ENCODE measurements at regions not wholly inside any gene's neighbourhood (a gene's known extent, or its start where the extent isn't known, plus 50 kb on each side); places are given as distances from the start of the nearest gene placed in this dataset.

GRCh38 chr5:143693651-143694252 is 118.2 kb upstream of the HMHB1 start:
- DNase-seq (ENCODE audit: low spot score): no peak

- no peak for DNase-seq (ENCODE audit: low spot score)
These were observed 119.6 kb upstream of the HMHB1 start for GRCh38 chr5:143692342-143692741.

- DNase-seq (ENCODE audit: low spot score): no peak
These were observed 120.0 kb upstream of the HMHB1 start for GRCh38 chr5:143691945-143692290.

GRCh38 chr5:143691287-143691944 is 120.5 kb upstream of the HMHB1 start:
- DNase-seq (ENCODE audit: low spot score): no peak

- no peak for DNase-seq (ENCODE audit: low spot score)
These were observed 124.4 kb upstream of the HMHB1 start for GRCh38 chr5:143687604-143688003.

GRCh38 chr5:143685246-143685815 is 126.6 kb upstream of the HMHB1 start:
- no peak for DNase-seq (ENCODE audit: low spot score)

- DNase-seq (ENCODE audit: low spot score): no peak
These were observed 128.5 kb upstream of the HMHB1 start for GRCh38 chr5:143683459-143683858.

- no peak for DNase-seq (ENCODE audit: low spot score)
These were observed 129.0 kb upstream of the HMHB1 start for GRCh38 chr5:143682929-143683386.

- no peak for DNase-seq (ENCODE audit: low spot score)
These were observed 129.6 kb upstream of the HMHB1 start for GRCh38 chr5:143682246-143682905.

GRCh38 chr5:143680672-143681259 is 131.2 kb upstream of the HMHB1 start:
- no peak for DNase-seq (ENCODE audit: low spot score)

- DNase-seq (ENCODE audit: low spot score): peak; percentile 9
These were observed 132.2 kb upstream of the HMHB1 start for GRCh38 chr5:143679777-143680176.

- DNase-seq (ENCODE audit: low spot score): no peak
These were observed 133.6 kb upstream of the HMHB1 start for GRCh38 chr5:143678148-143678905.

GRCh38 chr5:143677403-143677802 is 134.6 kb upstream of the HMHB1 start:
- no peak for DNase-seq (ENCODE audit: low spot score)

- no peak for DNase-seq (ENCODE audit: low spot score)
These were observed 135.2 kb upstream of the HMHB1 start for GRCh38 chr5:143676802-143677201.

- no peak for DNase-seq (ENCODE audit: low spot score)
These were observed 137.5 kb upstream of the HMHB1 start for GRCh38 chr5:143674469-143674786.

- DNase-seq (ENCODE audit: low spot score): no peak
These were observed 138.1 kb upstream of the HMHB1 start for GRCh38 chr5:143673676-143674468.

- no peak for DNase-seq (ENCODE audit: low spot score)
These were observed 139.2 kb upstream of the HMHB1 start for GRCh38 chr5:143672806-143673205.

GRCh38 chr5:143671674-143672569 is 140.0 kb upstream of the HMHB1 start:
- DNase-seq (ENCODE audit: low spot score): no peak

- DNase-seq (ENCODE audit: low spot score): no peak
These were observed 140.9 kb upstream of the HMHB1 start for GRCh38 chr5:143671021-143671420.

- no peak for DNase-seq (ENCODE audit: low spot score)
These were observed 146.1 kb upstream of the HMHB1 start for GRCh38 chr5:143665866-143666265.
